Body of pancreas (tissue), 4 donors: ENCODE measurements at regions not wholly inside any gene's neighbourhood (a gene's known extent, or its start where the extent isn't known, plus 50 kb on each side); places are given as distances from the start of the nearest gene placed in this dataset.

ENCODE experiments used
- ATAC-seq: fragments of 150-250 bp; one replicate; pipeline ENCODE4 v1.9.1; 2016
- DNase-seq, 4 donors: peaks; one replicate each; pipeline ENCODE4 v3.0.0-alpha.2; 2019
- H3K27ac ChIP-seq, 4 donors: fragments of 200-600 bp; sonication (generic); 1 replicate in 3 of 4; 2 replicates in 1 of 4; pipeline versions ENCODE4 v1.5.1 to v1.6.1; 2016 to 2019; ENCODE audit warnings: mild to moderate bottlenecking in 1 of 4, mixed read lengths in 1 of 4, moderate library complexity in 1 of 4
- H3K27me3 ChIP-seq, 2 donors: fragments of 200-600 bp; sonication (generic); one replicate each; pipeline ENCODE4 v1.6.0; 2016; ENCODE audit warnings: mild to moderate bottlenecking in 1 of 2
- H3K36me3 ChIP-seq, 2 donors: fragments of 200-600 bp; sonication (generic); replicated peaks in 1 of 2; 2 replicates each; pipeline ENCODE4 v1.5.1; 2016; ENCODE audit warnings: low read depth in 2 of 2; ENCODE audit not compliant: insufficient read depth in 1 of 2
- H3K4me1 ChIP-seq: fragments of 200-600 bp; sonication (generic); one replicate; pipeline ENCODE4 v1.6.0; 2016
- H3K4me3 ChIP-seq, 2 donors: fragments of 200-600 bp; sonication (generic); 1 replicate in 1 of 2; 2 replicates in 1 of 2; pipeline ENCODE4 v1.5.1; 2016 to 2019
- H3K9me3 ChIP-seq, 3 donors: fragments of 200-600 bp; sonication (generic); 1 replicate in 2 of 3; 2 replicates in 1 of 3; pipeline ENCODE4 v1.5.1; 2016
- CTCF ChIP-seq, 7 experiments: fragments of 450-650 bp in 4 of 7; fragments of 200-600 bp in 3 of 7; sonication (generic) in 3 of 7; IDR thresholded peaks; one replicate each; pipeline ENCODE4 v1.5.1; 2016 to 2019; ENCODE audit warnings: antibody characterized with exemption in 7 of 7
- POLR2A ChIP-seq, 3 donors: fragments of 450-650 bp; IDR thresholded peaks; one replicate each; pipeline ENCODE4 v1.6.1; 2016; ENCODE audit warnings: antibody characterized with exemption in 3 of 3, mild to moderate bottlenecking in 2 of 3
- WGBS, 2 donors: methylation state at CpG; one replicate each; pipeline ENCODE4 v1.1.5; 2017; 5-methylcytosine and 5-hydroxymethylcytosine counted together
- intact Hi-C: fragments of 100-400 bp; cut with DNase I; formaldehyde crosslinking; loops from one replicate; pipeline ENCODE4 v1.15.1; 2023

GRCh38 chr9:85260275-85260845, 481.4 kb downstream of the AGTPBP1 start:
- ATAC-seq (no peak), DNase-seq (no peak)
- Histone ChIP-seq H3K27me3 (peaks cover 0 to 6% of the 10 kb centered on the region in 2 donors), H3K27ac (no peak overlapping the region), H3K4me3 (no peak overlapping the region), H3K4me1 (peaks cover 6% of the 10 kb centered on the region), H3K9me3 (no peaks in the 10 kb centered on the region), H3K36me3 (no peaks in the 10 kb centered on the region)
- 57 to 69% methylated on average over 2 of the region's 2 CpGs for WGBS, 2 donors
- TF ChIP-seq CTCF (IDR thresholded peaks at IDR 0.05): no peak
- intact Hi-C loops: no loop called here

GRCh38 chr9:85258823-85259370, 482.9 kb downstream of the AGTPBP1 start:
- peak; percentile 68 to 71 (median 70) for DNase-seq
- Histone ChIP-seq H3K27ac (no peak overlapping the region), H3K4me1 (peaks cover 6% of the 10 kb centered on the region), H3K27me3 (peaks cover 0 to 6% of the 10 kb centered on the region in 2 donors), H3K9me3 (no peaks in the 10 kb centered on the region), H3K36me3 (no peaks in the 10 kb centered on the region), H3K4me3 (no peak overlapping the region)
- WGBS, 2 donors: 30 to 32% methylated on average over 10 of the region's 10 CpGs
- TF ChIP-seq CTCF (IDR thresholded peaks at IDR 0.05) (peak; percentile 52 to 82 (median 76)), POLR2A (IDR thresholded peaks at IDR 0.05) (no peak)
- ATAC-seq: peak; percentile 92
- intact Hi-C loops: no loop called here

GRCh38 chr9:85258236-85258635, 483.5 kb downstream of the AGTPBP1 start:
- Histone ChIP-seq H3K4me1 (peaks cover 4% of the 10 kb centered on the region), H3K4me3 (no peak overlapping the region), H3K27ac (no peak overlapping the region), H3K9me3 (no peaks in the 10 kb centered on the region), H3K36me3 (no peaks in the 10 kb centered on the region), H3K27me3 (peaks cover 0 to 6% of the 10 kb centered on the region in 2 donors)
- intact Hi-C loops: no loop called here
- WGBS, 2 donors: 78 to 83% methylated on average over 3 to 7 of the region's 7 CpGs
- DNase-seq (no peak), ATAC-seq (no peak)
- TF ChIP-seq CTCF (IDR thresholded peaks at IDR 0.05): no peak
- TF ChIP-seq POLR2A (IDR thresholded peaks at IDR 0.05): no peak

GRCh38 chr9:85249313-85249621, 492.5 kb downstream of the AGTPBP1 start:
- intact Hi-C loops: no loop called here
- WGBS, 2 donors: 80 to 88% methylated on average over 2 to 5 of the region's 5 CpGs
- Histone ChIP-seq H3K4me1 (peaks cover 6% of the 10 kb centered on the region), H3K27me3 (no peaks in the 10 kb centered on the region), H3K9me3 (no peaks in the 10 kb centered on the region), H3K4me3 (no peak overlapping the region), H3K27ac (no peak overlapping the region), H3K36me3 (no peaks in the 10 kb centered on the region)
- no peak for ATAC-seq
- TF ChIP-seq CTCF (IDR thresholded peaks at IDR 0.05): no peak
- TF ChIP-seq POLR2A (IDR thresholded peaks at IDR 0.05): no peak
- no peak for DNase-seq
